Erythroblast (primary cell): ENCODE measurements at regions not wholly inside any gene's neighbourhood (a gene's known extent, or its start where the extent isn't known, plus 50 kb on each side); places are given as distances from the start of the nearest gene placed in this dataset.

Experiments used
- GATA1 ChIP-seq: IDR thresholded peaks from 2 replicates; pipeline ENCODE4 v1.6.1; 2011; ENCODE audit warnings: low read depth, mild to moderate bottlenecking, control low read depth, low read length, moderate library complexity
- POLR2A ChIP-seq: IDR thresholded peaks from 2 replicates; pipeline ENCODE4 v1.6.1; 2011; ENCODE audit warnings: mild to moderate bottlenecking, low read length

DNA sequence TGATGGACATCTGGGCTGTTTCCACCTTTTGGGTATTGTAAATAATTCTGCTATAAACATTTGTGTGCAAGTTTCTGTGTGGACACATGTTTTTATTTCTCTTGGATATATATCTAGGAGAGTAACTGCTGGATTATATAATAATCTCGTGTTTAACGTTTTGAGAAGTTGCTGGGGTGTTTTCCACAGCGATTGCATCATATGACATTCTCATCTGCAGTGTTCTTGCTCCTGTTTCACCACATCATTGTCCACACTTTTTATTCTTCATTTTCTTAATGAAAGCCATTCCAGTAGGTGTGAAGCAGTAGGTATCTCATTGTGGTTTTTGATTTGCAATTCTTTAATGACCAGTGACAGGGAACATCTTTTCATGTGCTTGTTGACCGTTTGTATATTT, 56.9 kb upstream of the ALKAL2 start:
- TF ChIP-seq POLR2A, result no peak
- no peak for TF ChIP-seq GATA1
